ENCODE measurements at regions not wholly inside any gene's neighbourhood (a gene's known extent, or its start where the extent isn't known, plus 50 kb on each side); places are given as distances from the start of the nearest gene placed in this dataset.

DNA sequence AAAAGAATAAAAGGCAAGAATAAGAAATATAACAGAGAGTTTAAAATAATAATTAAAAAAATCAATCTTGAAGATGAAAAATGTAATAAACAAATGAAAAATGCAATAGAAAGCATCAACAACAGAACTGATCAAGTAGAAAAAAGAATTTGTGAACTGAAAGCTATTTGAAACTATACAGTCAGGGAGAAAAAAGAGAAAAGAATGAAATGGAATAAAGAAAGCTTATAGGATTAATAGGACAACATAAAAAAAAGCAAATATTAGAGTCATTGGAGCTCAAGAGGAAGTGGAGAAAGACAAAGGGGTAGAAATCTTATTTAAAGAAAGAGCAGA lies 126.8 kb upstream of the RPL34 start:
- H3K79me2 ChIP-seq (ENCODE audit: control insufficient read depth, insufficient read depth, low read length): no peaks in the 10 kb centered on the region
- intact Hi-C loops (cut with micrococcal nuclease): loop anchor here (1.0 kb wide), 2 partner anchors 463 to 475 kb away; no protein-coding TSS in a partner anchor
- H3K9me3 ChIP-seq (replicated peaks; ENCODE audit: control insufficient read depth, insufficient read depth, low read length): no peaks in the 10 kb centered on the region
- no peaks in the 10 kb centered on the region for H4K20me1 ChIP-seq (replicated peaks; ENCODE audit: control insufficient read depth, extremely low read depth, insufficient read depth, low read length)
- no peak overlapping the region for H3K27ac ChIP-seq (ENCODE audit: insufficient read depth, low read depth, low read length)
- H3K9me1 ChIP-seq (replicated peaks; ENCODE audit: control insufficient read depth, extremely low read depth, insufficient read depth, low read length): no peaks in the 10 kb centered on the region
- CTCF ChIA-PET: interaction anchor here (1.3 to 3.3 kb wide), 5 partner anchors 13 to 474 kb away, joined by 3 to 42 read pairs (median 7); no protein-coding TSS in a partner anchor
- no TSS peak for BruUV-seq (replicated peaks)
- dilution Hi-C loops (cut with MboI; ENCODE audit: extremely low pct_ligation_motif_present, low sequenced_read_pairs): no loop called here
- H3K4me2 ChIP-seq (ENCODE audit: insufficient read depth, low read length): no peak overlapping the region
- H3K4me3 ChIP-seq (replicated peaks in 1 of 3; ENCODE audit: insufficient read depth in 1 of 3, low read depth in 1 of 3, low read length in 3 of 3): no peak overlapping the region
- no peaks in the 10 kb centered on the region for H3K27me3 ChIP-seq (ENCODE audit: control insufficient read depth in 2 of 2, insufficient read depth in 2 of 2, low read length in 2 of 2)
- POLR2A ChIA-PET: no interaction called here
- no peak for FAIRE-seq
- DNase-seq (ENCODE audit: low read depth, low spot score): no peak
- H3K4me1 ChIP-seq (ENCODE audit: control insufficient read depth, extremely low read depth, insufficient read depth, low read length): no peaks in the 10 kb centered on the region
- no peak for TF ChIP-seq FOS (IDR thresholded peaks at IDR 0.05; ENCODE audit: borderline replicate concordance, insufficient read depth, low read length)
- no peak overlapping the region for H3K9ac ChIP-seq (replicated peaks; ENCODE audit: extremely low read depth, insufficient read depth, low read length)
- no peak overlapping the region for H2AFZ ChIP-seq (ENCODE audit: low read depth, low read length)
- no peaks in the 10 kb centered on the region for H3K36me3 ChIP-seq (ENCODE audit: control insufficient read depth in 2 of 2, extremely low read depth in 1 of 2, insufficient read depth in 2 of 2, low read length in 2 of 2)

DNA sequence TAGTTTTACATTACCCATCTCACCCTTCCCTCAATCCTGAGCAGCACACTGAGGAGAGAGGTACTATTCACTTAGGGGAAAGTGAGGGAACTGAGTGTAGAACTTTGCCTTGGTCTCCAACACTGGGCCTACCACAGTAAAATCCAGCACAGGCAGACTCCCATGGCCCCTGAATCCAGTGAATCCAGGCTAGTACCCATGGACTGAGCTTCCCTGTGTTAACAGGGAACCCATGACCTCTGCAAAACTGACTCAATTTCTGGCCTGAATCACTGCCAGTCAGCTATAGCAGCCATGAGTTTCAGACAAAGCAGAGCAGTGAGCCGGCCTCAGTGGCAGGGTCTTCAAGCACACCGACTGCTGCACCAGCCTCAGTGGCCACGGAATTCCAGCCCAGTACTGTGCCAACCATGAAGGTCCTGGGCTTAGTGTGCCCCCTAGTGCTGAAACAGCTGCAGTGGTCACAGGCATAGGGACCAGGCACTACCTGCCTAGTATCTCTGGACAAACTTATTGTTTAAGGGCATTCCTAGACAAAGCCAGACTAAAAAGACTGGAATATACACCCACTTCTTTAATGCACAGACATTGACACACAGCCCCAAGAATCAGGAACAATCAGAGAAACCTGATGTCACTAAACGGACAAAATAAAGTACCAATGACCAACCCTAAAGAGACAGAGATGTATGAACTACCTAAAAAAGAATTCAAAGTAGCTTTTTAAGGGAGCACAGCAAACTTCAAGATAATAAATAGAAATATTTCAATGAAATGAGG lies 127.4 kb upstream of the RPL34 start:
- Histone ChIP-seq H3K9ac (replicated peaks; ENCODE audit: extremely low read depth, insufficient read depth, low read length) (no peak overlapping the region), H3K79me2 (ENCODE audit: control insufficient read depth, insufficient read depth, low read length) (no peaks in the 10 kb centered on the region), H3K4me3 (replicated peaks in 1 of 3; ENCODE audit: insufficient read depth in 1 of 3, low read depth in 1 of 3, low read length in 3 of 3) (no peak overlapping the region), H3K4me1 (ENCODE audit: control insufficient read depth, extremely low read depth, insufficient read depth, low read length) (no peaks in the 10 kb centered on the region), H3K9me3 (replicated peaks; ENCODE audit: control insufficient read depth, insufficient read depth, low read length) (no peaks in the 10 kb centered on the region), H4K20me1 (replicated peaks; ENCODE audit: control insufficient read depth, extremely low read depth, insufficient read depth, low read length) (no peaks in the 10 kb centered on the region), H3K27me3 (ENCODE audit: control insufficient read depth in 2 of 2, insufficient read depth in 2 of 2, low read length in 2 of 2) (no peaks in the 10 kb centered on the region), H3K9me1 (replicated peaks; ENCODE audit: control insufficient read depth, extremely low read depth, insufficient read depth, low read length) (no peaks in the 10 kb centered on the region), H3K36me3 (ENCODE audit: control insufficient read depth in 2 of 2, extremely low read depth in 1 of 2, insufficient read depth in 2 of 2, low read length in 2 of 2) (no peaks in the 10 kb centered on the region), H3K27ac (ENCODE audit: insufficient read depth, low read depth, low read length) (no peak overlapping the region), H2AFZ (ENCODE audit: low read depth, low read length) (no peak overlapping the region), H3K4me2 (ENCODE audit: insufficient read depth, low read length) (no peak overlapping the region)
- no TSS peak for BruUV-seq (replicated peaks)
- dilution Hi-C loops (cut with MboI; ENCODE audit: extremely low pct_ligation_motif_present, low sequenced_read_pairs): no loop called here
- intact Hi-C loops (cut with micrococcal nuclease): loop anchor here (1.0 kb wide), 2 partner anchors 463 to 475 kb away; no protein-coding TSS in a partner anchor
- TF ChIP-seq EZH2 (IDR thresholded peaks at IDR 0.05; ENCODE audit: borderline replicate concordance, low read depth, low read length, severe bottlenecking) (no peak), FOS (IDR thresholded peaks at IDR 0.05; ENCODE audit: borderline replicate concordance, insufficient read depth, low read length) (no peak), JUN (IDR thresholded peaks at IDR 0.05; ENCODE audit: borderline replicate concordance, insufficient read depth, insufficient read length, low read depth) (no peak), GATA2 (IDR thresholded peaks at IDR 0.05; ENCODE audit: insufficient read depth, insufficient read length, low read depth, low read length) (no peak)
- TF ChIP-seq, protein P1, sequence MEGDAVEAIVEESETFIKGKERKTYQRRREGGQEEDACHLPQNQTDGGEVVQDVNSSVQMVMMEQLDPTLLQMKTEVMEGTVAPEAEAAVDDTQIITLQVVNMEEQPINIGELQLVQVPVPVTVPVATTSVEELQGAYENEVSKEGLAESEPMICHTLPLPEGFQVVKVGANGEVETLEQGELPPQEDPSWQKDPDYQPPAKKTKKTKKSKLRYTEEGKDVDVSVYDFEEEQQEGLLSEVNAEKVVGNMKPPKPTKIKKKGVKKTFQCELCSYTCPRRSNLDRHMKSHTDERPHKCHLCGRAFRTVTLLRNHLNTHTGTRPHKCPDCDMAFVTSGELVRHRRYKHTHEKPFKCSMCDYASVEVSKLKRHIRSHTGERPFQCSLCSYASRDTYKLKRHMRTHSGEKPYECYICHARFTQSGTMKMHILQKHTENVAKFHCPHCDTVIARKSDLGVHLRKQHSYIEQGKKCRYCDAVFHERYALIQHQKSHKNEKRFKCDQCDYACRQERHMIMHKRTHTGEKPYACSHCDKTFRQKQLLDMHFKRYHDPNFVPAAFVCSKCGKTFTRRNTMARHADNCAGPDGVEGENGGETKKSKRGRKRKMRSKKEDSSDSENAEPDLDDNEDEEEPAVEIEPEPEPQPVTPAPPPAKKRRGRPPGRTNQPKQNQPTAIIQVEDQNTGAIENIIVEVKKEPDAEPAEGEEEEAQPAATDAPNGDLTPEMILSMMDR (IDR thresholded peaks at IDR 0.05; ENCODE audit: extremely low read depth in 1 of 2, insufficient read depth in 1 of 2, low read depth in 1 of 2, low read length in 2 of 2): peak; percentile 50 to 58
- ChIA-PET POLR2A (no interaction called here), CTCF (interaction anchor here (0.6 to 3.3 kb wide), 7 partner anchors 13 to 474 kb away, joined by 3 to 42 read pairs (median 6); no protein-coding TSS in a partner anchor)
- FAIRE-seq (no peak), DNase-seq (ENCODE audit: low read depth, low spot score) (no peak)

Measured in endothelial cell of umbilical vein (primary cell).